ENCODE measurements at regions not wholly inside any gene's neighbourhood (a gene's known extent, or its start where the extent isn't known, plus 50 kb on each side); places are given as distances from the start of the nearest gene placed in this dataset.

- Histone ChIP-seq H3K27me3 (ENCODE audit: insufficient read depth, low read length) (peaks cover 32% of the 10 kb centered on the region), H3K4me2 (ENCODE audit: insufficient read depth, low read length) (no peak overlapping the region), H2AFZ (ENCODE audit: low read length) (no peak overlapping the region), H4K20me1 (ENCODE audit: insufficient read depth, low read length) (no peaks in the 10 kb centered on the region), H3K4me3 (ENCODE audit: insufficient read depth, low read length) (no peak overlapping the region), H3K9me3 (ENCODE audit: low read depth, low read length) (no peaks in the 10 kb centered on the region), H3K36me3 (ENCODE audit: insufficient read depth, low read length) (no peaks in the 10 kb centered on the region), H3K27ac (ENCODE audit: low read depth, low read length) (no peak overlapping the region), H3K79me2 (ENCODE audit: insufficient read depth, low read length) (no peaks in the 10 kb centered on the region), H3K4me1 (ENCODE audit: insufficient read depth, low read length) (no peaks in the 10 kb centered on the region)
- no peak for DNase-seq (ENCODE audit: insufficient read length, low spot score, missing footprints)
- no peak for TF ChIP-seq CTCF (IDR thresholded peaks at IDR 0.05; ENCODE audit: extremely low read depth, low read depth, low read length)
Measured at GRCh38 chr17:65466547-65466946, 94.9 kb downstream of the AXIN2 start.

GRCh38 chr17:65463242-65463641 is 98.2 kb downstream of the AXIN2 start:
- Histone ChIP-seq H3K79me2 (ENCODE audit: insufficient read depth, low read length) (no peaks in the 10 kb centered on the region), H3K9me3 (ENCODE audit: low read depth, low read length) (no peaks in the 10 kb centered on the region), H3K4me1 (ENCODE audit: insufficient read depth, low read length) (no peaks in the 10 kb centered on the region), H3K36me3 (ENCODE audit: insufficient read depth, low read length) (no peaks in the 10 kb centered on the region), H3K4me3 (ENCODE audit: insufficient read depth, low read length) (no peak overlapping the region), H3K4me2 (ENCODE audit: insufficient read depth, low read length) (no peak overlapping the region), H4K20me1 (ENCODE audit: insufficient read depth, low read length) (no peaks in the 10 kb centered on the region), H3K27ac (ENCODE audit: low read depth, low read length) (no peak overlapping the region), H3K27me3 (ENCODE audit: insufficient read depth, low read length) (peaks cover 41% of the 10 kb centered on the region), H2AFZ (ENCODE audit: low read length) (no peak overlapping the region)
- DNase-seq (ENCODE audit: insufficient read length, low spot score, missing footprints): peak; percentile 35
- TF ChIP-seq CTCF (IDR thresholded peaks at IDR 0.05; ENCODE audit: extremely low read depth, low read depth, low read length): no peak

GRCh38 chr17:65459677-65460347 is 101.6 kb downstream of the AXIN2 start:
- Histone ChIP-seq H3K27ac (ENCODE audit: low read depth, low read length) (no peak overlapping the region), H4K20me1 (ENCODE audit: insufficient read depth, low read length) (no peaks in the 10 kb centered on the region), H3K9me3 (ENCODE audit: low read depth, low read length) (no peaks in the 10 kb centered on the region), H2AFZ (ENCODE audit: low read length) (no peak overlapping the region), H3K36me3 (ENCODE audit: insufficient read depth, low read length) (no peaks in the 10 kb centered on the region), H3K27me3 (ENCODE audit: insufficient read depth, low read length) (peaks cover 32% of the 10 kb centered on the region), H3K4me3 (ENCODE audit: insufficient read depth, low read length) (no peak overlapping the region), H3K4me2 (ENCODE audit: insufficient read depth, low read length) (no peak overlapping the region), H3K4me1 (ENCODE audit: insufficient read depth, low read length) (no peaks in the 10 kb centered on the region), H3K79me2 (ENCODE audit: insufficient read depth, low read length) (no peaks in the 10 kb centered on the region)
- TF ChIP-seq CTCF (IDR thresholded peaks at IDR 0.05; ENCODE audit: extremely low read depth, low read depth, low read length): no peak
- peak; percentile 11 for DNase-seq (ENCODE audit: insufficient read length, low spot score, missing footprints)

GRCh38 chr17:65457635-65458257 is 103.7 kb downstream of the AXIN2 start:
- no peak for DNase-seq (ENCODE audit: insufficient read length, low spot score, missing footprints)
- Histone ChIP-seq H3K27me3 (ENCODE audit: insufficient read depth, low read length) (peaks cover 27% of the 10 kb centered on the region), H3K36me3 (ENCODE audit: insufficient read depth, low read length) (no peaks in the 10 kb centered on the region), H3K27ac (ENCODE audit: low read depth, low read length) (no peak overlapping the region), H3K4me1 (ENCODE audit: insufficient read depth, low read length) (no peaks in the 10 kb centered on the region), H3K79me2 (ENCODE audit: insufficient read depth, low read length) (no peaks in the 10 kb centered on the region), H2AFZ (ENCODE audit: low read length) (no peak overlapping the region), H4K20me1 (ENCODE audit: insufficient read depth, low read length) (no peaks in the 10 kb centered on the region), H3K4me3 (ENCODE audit: insufficient read depth, low read length) (no peak overlapping the region), H3K9me3 (ENCODE audit: low read depth, low read length) (no peaks in the 10 kb centered on the region), H3K4me2 (ENCODE audit: insufficient read depth, low read length) (no peak overlapping the region)
- TF ChIP-seq CTCF (IDR thresholded peaks at IDR 0.05; ENCODE audit: extremely low read depth, low read depth, low read length): no peak
